ENCODE measurements at regions not wholly inside any gene's neighbourhood (a gene's known extent, or its start where the extent isn't known, plus 50 kb on each side); places are given as distances from the start of the nearest gene placed in this dataset.
"Not testable (repeated sequence)": the region's sequence is repeated elsewhere in the genome, so short reads cannot be mapped to it uniquely, and the experiment has no call there.

DNA sequence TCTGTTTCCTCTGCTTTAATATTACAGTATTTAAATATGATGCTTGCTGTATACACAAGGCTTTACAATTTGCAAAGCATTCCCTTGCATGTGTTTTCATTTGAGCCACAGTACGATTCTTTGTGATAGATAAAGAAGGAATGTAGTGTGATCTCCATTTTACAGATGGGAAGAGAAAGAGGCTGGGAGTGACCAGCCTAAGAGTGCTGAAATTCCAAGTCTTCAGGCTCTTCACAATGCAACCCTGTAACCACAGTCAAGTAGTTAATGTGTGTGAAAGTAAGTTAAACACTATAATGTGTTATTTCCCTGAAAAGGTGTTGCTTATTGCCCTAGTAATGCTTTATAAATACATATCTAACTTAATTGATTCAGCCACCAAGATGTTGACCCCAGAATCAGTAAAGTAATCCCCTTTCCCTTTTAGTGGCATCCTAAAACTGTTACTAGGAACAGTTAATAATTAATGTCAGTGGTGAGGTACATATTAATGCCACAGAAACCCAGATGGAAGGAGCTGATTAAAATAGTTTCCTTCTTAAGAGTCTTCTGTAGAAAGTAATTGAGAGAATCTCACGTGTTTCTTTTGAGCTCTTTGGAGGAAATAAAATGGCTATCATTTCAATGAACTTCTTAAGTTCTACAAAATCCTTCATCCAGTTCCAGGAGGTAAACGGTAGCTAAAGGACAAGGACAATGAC lies 110.4 kb downstream of the IL12A start:
- Mint-ChIP-seq H3K27ac (ENCODE audit: unreplicated experiment) (no peak overlapping the region), H3K27me3 (ENCODE audit: insufficient read depth, unreplicated experiment) (no peaks in the 10 kb centered on the region), H3K9me3 (ENCODE audit: unreplicated experiment) (no peaks in the 10 kb centered on the region), H3K4me1 (ENCODE audit: low read depth, unreplicated experiment) (peaks cover 7% of the 10 kb centered on the region), H3K36me3 (ENCODE audit: insufficient read depth, unreplicated experiment) (no peaks in the 10 kb centered on the region), H3K4me3 (ENCODE audit: unreplicated experiment) (no peak overlapping the region)
- no peaks in the 10 kb centered on the region for H3K36me3 ChIP-seq (ENCODE audit: control insufficient read depth, insufficient read depth, low read length)
- H3K4me1 ChIP-seq = no peaks in the 10 kb centered on the region; the same call in 1 of the 2 replicates
- POLR2A ChIA-PET = no interaction called here
- H3K9me3 ChIP-seq = no peaks in the 10 kb centered on the region
- CTCF ChIA-PET = no interaction called here
- no TSS peak for BruUV-seq (replicated peaks)
- H3K27me3 ChIP-seq (replicated peaks; ENCODE audit: control insufficient read depth, insufficient read depth, low read length) = no peaks in the 10 kb centered on the region
- TF ChIP-seq, protein P1, sequence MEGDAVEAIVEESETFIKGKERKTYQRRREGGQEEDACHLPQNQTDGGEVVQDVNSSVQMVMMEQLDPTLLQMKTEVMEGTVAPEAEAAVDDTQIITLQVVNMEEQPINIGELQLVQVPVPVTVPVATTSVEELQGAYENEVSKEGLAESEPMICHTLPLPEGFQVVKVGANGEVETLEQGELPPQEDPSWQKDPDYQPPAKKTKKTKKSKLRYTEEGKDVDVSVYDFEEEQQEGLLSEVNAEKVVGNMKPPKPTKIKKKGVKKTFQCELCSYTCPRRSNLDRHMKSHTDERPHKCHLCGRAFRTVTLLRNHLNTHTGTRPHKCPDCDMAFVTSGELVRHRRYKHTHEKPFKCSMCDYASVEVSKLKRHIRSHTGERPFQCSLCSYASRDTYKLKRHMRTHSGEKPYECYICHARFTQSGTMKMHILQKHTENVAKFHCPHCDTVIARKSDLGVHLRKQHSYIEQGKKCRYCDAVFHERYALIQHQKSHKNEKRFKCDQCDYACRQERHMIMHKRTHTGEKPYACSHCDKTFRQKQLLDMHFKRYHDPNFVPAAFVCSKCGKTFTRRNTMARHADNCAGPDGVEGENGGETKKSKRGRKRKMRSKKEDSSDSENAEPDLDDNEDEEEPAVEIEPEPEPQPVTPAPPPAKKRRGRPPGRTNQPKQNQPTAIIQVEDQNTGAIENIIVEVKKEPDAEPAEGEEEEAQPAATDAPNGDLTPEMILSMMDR (IDR thresholded peaks at IDR 0.05; ENCODE audit: insufficient read depth in 1 of 2, low read depth in 1 of 2, low read length in 1 of 2, severe bottlenecking in 1 of 2, unreplicated experiment in 1 of 2) = no peak
- H3K4me3 ChIP-seq (ENCODE audit: low read depth, low read length) = no peak overlapping the region
- DNase-seq = no peak
- intact Hi-C loops (cut with micrococcal nuclease; ENCODE audit: unreplicated experiment) = no loop called here

DNA sequence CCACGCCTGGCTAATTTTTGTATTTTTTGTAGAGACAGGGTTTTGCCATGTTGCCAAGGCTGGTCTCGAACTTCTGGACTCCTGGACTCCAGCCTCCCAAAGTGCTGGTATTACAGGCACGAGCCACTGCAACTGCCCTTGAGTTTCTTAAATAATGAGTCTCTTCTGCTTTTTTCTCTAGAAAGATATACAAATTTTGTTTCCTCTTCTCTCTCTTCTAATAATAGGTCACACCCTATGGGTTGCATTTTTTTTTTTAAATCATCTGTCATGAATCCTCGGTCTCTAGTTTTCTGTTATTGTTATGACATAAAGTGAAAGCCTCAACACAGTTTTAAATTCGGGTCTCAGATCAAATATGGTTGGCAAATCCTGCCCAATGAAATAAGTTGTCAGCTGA lies 111.2 kb downstream of the IL12A start:
- Histone ChIP-seq H3K4me1 (no peaks in the 10 kb centered on the region; the same call in 1 of the 2 replicates), H3K4me3 (ENCODE audit: low read depth, low read length) (no peak overlapping the region), H3K27me3 (replicated peaks; ENCODE audit: control insufficient read depth, insufficient read depth, low read length) (no peaks in the 10 kb centered on the region), H3K36me3 (ENCODE audit: control insufficient read depth, insufficient read depth, low read length) (no peaks in the 10 kb centered on the region), H3K9me3 (no peaks in the 10 kb centered on the region)
- H3K4me3 Mint-ChIP-seq (ENCODE audit: unreplicated experiment) = no peak overlapping the region
- H3K4me1 Mint-ChIP-seq (ENCODE audit: low read depth, unreplicated experiment) = peaks cover 7% of the 10 kb centered on the region
- H3K9me3 Mint-ChIP-seq (ENCODE audit: unreplicated experiment) = no peaks in the 10 kb centered on the region
- H3K36me3 Mint-ChIP-seq (ENCODE audit: insufficient read depth, unreplicated experiment) = no peaks in the 10 kb centered on the region
- ChIA-PET CTCF (no interaction called here), POLR2A (no interaction called here)
- DNase-seq = no peak
- H3K27me3 Mint-ChIP-seq (ENCODE audit: insufficient read depth, unreplicated experiment) = no peaks in the 10 kb centered on the region
- intact Hi-C loops (cut with micrococcal nuclease; ENCODE audit: unreplicated experiment) = no loop called here
- TF ChIP-seq, protein P1 (IDR thresholded peaks at IDR 0.05; ENCODE audit: insufficient read depth in 1 of 2, low read depth in 1 of 2, low read length in 1 of 2, severe bottlenecking in 1 of 2, unreplicated experiment in 1 of 2) = no peak
- no peak overlapping the region for H3K27ac Mint-ChIP-seq (ENCODE audit: unreplicated experiment)
- BruUV-seq (replicated peaks) = no TSS peak

DNA sequence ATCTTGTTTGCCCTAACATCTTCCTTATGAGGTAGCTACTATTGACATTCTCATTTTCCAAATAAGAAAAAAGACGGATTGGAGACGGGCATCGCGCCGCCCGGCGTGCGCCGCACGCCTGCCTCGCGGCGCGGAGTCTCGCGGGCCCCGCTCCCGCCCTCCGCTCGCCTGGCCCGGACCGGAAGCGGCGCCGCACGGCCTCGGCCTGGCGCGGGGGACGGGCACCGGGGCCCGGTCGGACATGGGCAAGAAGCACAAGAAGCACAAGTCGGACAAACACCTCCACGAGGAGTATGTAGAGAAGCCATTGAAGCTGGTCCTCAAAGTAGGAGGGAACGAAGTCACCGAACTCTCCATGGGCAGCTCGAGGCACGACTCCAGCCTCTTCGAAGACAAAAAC lies 112.0 kb downstream of the IL12A start:
- CTCF ChIA-PET = no interaction called here
- H3K9me3 Mint-ChIP-seq (ENCODE audit: unreplicated experiment) = no peaks in the 10 kb centered on the region
- no peaks in the 10 kb centered on the region for H3K27me3 ChIP-seq (replicated peaks; ENCODE audit: control insufficient read depth, insufficient read depth, low read length)
- no peaks in the 10 kb centered on the region for H3K36me3 Mint-ChIP-seq (ENCODE audit: insufficient read depth, unreplicated experiment)
- DNase-seq = no peak
- no peaks in the 10 kb centered on the region for H3K27me3 Mint-ChIP-seq (ENCODE audit: insufficient read depth, unreplicated experiment)
- TF ChIP-seq, protein P1 (IDR thresholded peaks at IDR 0.05; ENCODE audit: insufficient read depth in 1 of 2, low read depth in 1 of 2, low read length in 1 of 2, severe bottlenecking in 1 of 2, unreplicated experiment in 1 of 2) = no peak
- no peaks in the 10 kb centered on the region; the same call in 1 of the 2 replicates for H3K4me1 ChIP-seq
- no peaks in the 10 kb centered on the region for H3K36me3 ChIP-seq (ENCODE audit: control insufficient read depth, insufficient read depth, low read length)
- H3K4me3 Mint-ChIP-seq (ENCODE audit: unreplicated experiment) = no peak overlapping the region
- H3K9me3 ChIP-seq = no peaks in the 10 kb centered on the region
- intact Hi-C loops (cut with micrococcal nuclease; ENCODE audit: unreplicated experiment) = no loop called here
- no TSS peak for BruUV-seq (replicated peaks)
- no peak overlapping the region for H3K4me3 ChIP-seq (ENCODE audit: low read depth, low read length)
- H3K4me1 Mint-ChIP-seq (ENCODE audit: low read depth, unreplicated experiment) = peaks cover 7% of the 10 kb centered on the region
- no peak overlapping the region for H3K27ac Mint-ChIP-seq (ENCODE audit: unreplicated experiment)
- POLR2A ChIA-PET = no interaction called here

DNA sequence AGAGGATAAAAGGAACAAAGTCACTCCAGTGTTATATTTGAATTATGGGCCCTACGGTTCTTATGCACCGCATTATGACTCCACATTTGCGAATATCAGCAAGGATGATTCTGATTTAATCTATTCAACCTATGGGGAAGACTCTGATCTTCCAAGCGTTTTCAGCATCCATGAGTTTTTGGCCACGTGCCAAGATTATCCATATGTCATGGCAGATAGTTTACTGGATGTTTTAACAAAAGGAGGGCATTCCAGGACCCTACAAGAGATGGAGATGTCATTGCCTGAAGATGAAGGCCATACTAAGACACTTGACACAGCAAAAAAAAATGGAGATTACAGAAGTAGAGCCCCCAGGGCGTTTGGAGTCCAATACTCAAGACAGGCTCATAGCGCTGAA lies 113.4 kb downstream of the IL12A start:
- H3K4me3 Mint-ChIP-seq (ENCODE audit: unreplicated experiment); H3K36me3 Mint-ChIP-seq (ENCODE audit: insufficient read depth, unreplicated experiment); H3K9me3 Mint-ChIP-seq (ENCODE audit: unreplicated experiment); DNase-seq; intact Hi-C loops (cut with micrococcal nuclease; ENCODE audit: unreplicated experiment); H3K9me3 ChIP-seq; BruUV-seq (replicated peaks); H3K27me3 ChIP-seq (replicated peaks; ENCODE audit: control insufficient read depth, insufficient read depth, low read length); POLR2A ChIA-PET; H3K4me1 ChIP-seq; CTCF ChIA-PET; H3K27ac Mint-ChIP-seq (ENCODE audit: unreplicated experiment); H3K36me3 ChIP-seq (ENCODE audit: control insufficient read depth, insufficient read depth, low read length); H3K4me3 ChIP-seq (ENCODE audit: low read depth, low read length); H3K27me3 Mint-ChIP-seq (ENCODE audit: insufficient read depth, unreplicated experiment): not testable (repeated sequence)
- peaks cover 17% of the 10 kb centered on the region for H3K4me1 Mint-ChIP-seq (ENCODE audit: low read depth, unreplicated experiment)
